ENCODE measurements at regions not wholly inside any gene's neighbourhood (a gene's known extent, or its start where the extent isn't known, plus 50 kb on each side); places are given as distances from the start of the nearest gene placed in this dataset.

DNA sequence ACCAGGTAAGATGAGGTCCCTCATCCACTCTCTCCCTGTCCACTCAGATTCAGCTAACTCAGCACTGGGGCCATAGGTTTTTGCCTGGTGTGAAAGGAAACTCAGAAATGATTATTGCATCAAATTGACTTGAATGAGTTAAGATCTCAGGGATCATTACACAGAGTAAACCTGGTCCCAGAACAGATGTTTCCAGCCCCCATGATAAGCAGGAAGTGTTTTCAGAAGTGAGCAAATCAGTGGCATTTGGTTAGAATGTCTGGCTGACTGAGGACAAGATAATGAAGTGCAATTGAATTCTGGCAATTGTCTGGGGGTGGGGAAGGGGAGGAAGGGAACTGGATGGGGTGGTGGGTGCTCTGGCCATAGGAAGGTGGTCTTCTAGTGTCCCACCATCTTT, 108.0 kb downstream of the CHIC2 start:
- TF ChIP-seq, protein P1, sequence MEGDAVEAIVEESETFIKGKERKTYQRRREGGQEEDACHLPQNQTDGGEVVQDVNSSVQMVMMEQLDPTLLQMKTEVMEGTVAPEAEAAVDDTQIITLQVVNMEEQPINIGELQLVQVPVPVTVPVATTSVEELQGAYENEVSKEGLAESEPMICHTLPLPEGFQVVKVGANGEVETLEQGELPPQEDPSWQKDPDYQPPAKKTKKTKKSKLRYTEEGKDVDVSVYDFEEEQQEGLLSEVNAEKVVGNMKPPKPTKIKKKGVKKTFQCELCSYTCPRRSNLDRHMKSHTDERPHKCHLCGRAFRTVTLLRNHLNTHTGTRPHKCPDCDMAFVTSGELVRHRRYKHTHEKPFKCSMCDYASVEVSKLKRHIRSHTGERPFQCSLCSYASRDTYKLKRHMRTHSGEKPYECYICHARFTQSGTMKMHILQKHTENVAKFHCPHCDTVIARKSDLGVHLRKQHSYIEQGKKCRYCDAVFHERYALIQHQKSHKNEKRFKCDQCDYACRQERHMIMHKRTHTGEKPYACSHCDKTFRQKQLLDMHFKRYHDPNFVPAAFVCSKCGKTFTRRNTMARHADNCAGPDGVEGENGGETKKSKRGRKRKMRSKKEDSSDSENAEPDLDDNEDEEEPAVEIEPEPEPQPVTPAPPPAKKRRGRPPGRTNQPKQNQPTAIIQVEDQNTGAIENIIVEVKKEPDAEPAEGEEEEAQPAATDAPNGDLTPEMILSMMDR (conservative IDR thresholded peaks at IDR 0.05 in 1 of 2, IDR thresholded peaks at IDR 0.05 in 1 of 2; ENCODE audit: extremely low read depth in 1 of 2, insufficient read depth in 1 of 2, low read depth in 1 of 2, low read length in 2 of 2): no peak
- no peak for TF ChIP-seq EZH2 (IDR thresholded peaks at IDR 0.05; ENCODE audit: borderline replicate concordance, low read length)

Measured in mammary epithelial cell (primary cell).